CD8-positive, alpha-beta memory T cell (primary cell): ENCODE measurements at regions not wholly inside any gene's neighbourhood (a gene's known extent, or its start where the extent isn't known, plus 50 kb on each side); places are given as distances from the start of the nearest gene placed in this dataset.

Experiments
- CTCF ChIA-PET: fragments of 350-600 bp; sonication (Branson Sonifier 250); formaldehyde crosslinking; loops from one replicate; lab custom pipeline; 2021; ENCODE audit warnings: antibody characterized with exemption; lab: Charles Lee
- POLR2A ChIA-PET: fragments of 350-600 bp; sonication (Branson Sonifier 250); formaldehyde crosslinking; loops from one replicate; lab custom pipeline; 2021; ENCODE audit warnings: antibody characterized with exemption; lab: Charles Lee
- DNase-seq, 5 donors: peaks; one replicate each; pipeline versions ENCODE4 v3.0.0 to v3.0.0-alpha.2; 2020 to 2022; ENCODE audit warnings: mixed read lengths in 1 of 5
- H3K27ac ChIP-seq: one replicate; pipeline ENCODE4 v1.7.0; 2013; ENCODE audit warnings: low read depth, mild to moderate bottlenecking, low read length, moderate library complexity
- H3K27me3 ChIP-seq: 2 replicates; pipeline ENCODE4 v1.7.0; 2013; ENCODE audit warnings: low read length, mild to moderate bottlenecking; ENCODE audit not compliant: insufficient read depth, poor library complexity, severe bottlenecking
- H3K36me3 ChIP-seq: 2 replicates; pipeline ENCODE4 v1.7.0; 2013; ENCODE audit warnings: mild to moderate bottlenecking, low read length, moderate library complexity; ENCODE audit not compliant: insufficient read depth
- H3K4me1 ChIP-seq: 2 replicates; pipeline ENCODE4 v1.7.0; 2013; ENCODE audit warnings: mild to moderate bottlenecking, low read length, moderate library complexity; ENCODE audit not compliant: insufficient read depth
- H3K4me3 ChIP-seq: 2 replicates; pipeline ENCODE4 v1.7.0; 2013; ENCODE audit warnings: mild to moderate bottlenecking, low read length
- H3K9me3 ChIP-seq: 2 replicates; pipeline ENCODE4 v1.7.0; 2013; ENCODE audit warnings: mild to moderate bottlenecking, low read length
- H3K27ac Mint-ChIP-seq, 8 donors: one replicate each; pipeline ENCODE4 v1.8.0; 2020 to 2021; ENCODE audit warnings: mixed read lengths in 8 of 8, mild to moderate bottlenecking in 6 of 8, inconsistent platforms in 3 of 8, moderate library complexity in 3 of 8
- H3K27me3 Mint-ChIP-seq, 2 donors: one replicate each; pipeline ENCODE4 v1.8.0; 2020 to 2021; ENCODE audit warnings: mixed read lengths in 2 of 2, mild to moderate bottlenecking in 1 of 2, moderate library complexity in 1 of 2
- H3K36me3 Mint-ChIP-seq, 3 donors: one replicate each; pipeline ENCODE4 v1.8.0; 2020 to 2021; ENCODE audit warnings: mixed read lengths in 3 of 3, inconsistent platforms in 1 of 3, mild to moderate bottlenecking in 1 of 3
- H3K4me1 Mint-ChIP-seq, 3 donors: one replicate each; pipeline ENCODE4 v1.8.0; 2020 to 2021; ENCODE audit warnings: mixed read lengths in 3 of 3, inconsistent platforms in 1 of 3, mild to moderate bottlenecking in 1 of 3
- H3K4me3 Mint-ChIP-seq, 7 donors: one replicate each; pipeline ENCODE4 v1.8.0; 2020 to 2021; ENCODE audit warnings: mixed read lengths in 7 of 7, mild to moderate bottlenecking in 6 of 7, moderate library complexity in 4 of 7, inconsistent platforms in 2 of 7
- H3K9me3 Mint-ChIP-seq, 5 donors: one replicate each; pipeline ENCODE4 v1.8.0; 2020 to 2022; ENCODE audit warnings: mixed read lengths in 5 of 5, mild to moderate bottlenecking in 3 of 5, moderate library complexity in 2 of 5, inconsistent platforms in 1 of 5

DNA sequence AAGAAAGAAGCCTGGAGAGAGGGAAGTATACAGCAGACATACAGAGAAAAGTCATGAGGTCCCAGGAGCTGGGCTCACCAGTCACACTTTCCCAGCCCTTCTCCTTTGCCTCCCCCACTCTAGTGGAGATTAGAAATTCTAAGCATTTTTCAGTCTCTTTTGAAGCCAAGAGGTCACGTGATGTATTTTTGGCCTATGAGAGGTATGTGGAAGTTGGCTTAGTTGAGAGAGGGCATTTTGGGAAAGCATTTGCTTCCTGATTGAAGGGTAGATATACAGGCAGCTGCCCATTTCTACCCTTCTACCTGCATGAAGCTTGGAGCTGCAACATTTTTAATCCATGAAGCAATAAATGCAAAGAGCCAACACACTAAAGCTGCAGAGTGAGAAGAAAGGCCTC, 106.0 kb upstream of the TNFAIP3 start:
- POLR2A ChIA-PET = no interaction called here
- CTCF ChIA-PET = no interaction called here
- Mint-ChIP-seq H3K36me3 (peaks cover 0 to 6% (median 0%) of the 10 kb centered on the region in 3 donors), H3K27ac (peak overlapping the region in 5 of 8 donors; percentile 39 to 86 (median 71)), H3K4me3 (no peak overlapping the region), H3K4me1 (peaks cover 8 to 27% (median 21%) of the 10 kb centered on the region in 3 donors), H3K27me3 (no peaks in the 10 kb centered on the region), H3K9me3 (no peaks in the 10 kb centered on the region)
- no peak overlapping the region for H3K4me3 ChIP-seq
- no peak overlapping the region for H3K27ac ChIP-seq
- H3K9me3 ChIP-seq = no peaks in the 10 kb centered on the region
- H3K36me3 ChIP-seq = no peaks in the 10 kb centered on the region
- H3K27me3 ChIP-seq = no peaks in the 10 kb centered on the region
- no peaks in the 10 kb centered on the region for H3K4me1 ChIP-seq
- no peak for DNase-seq

DNA sequence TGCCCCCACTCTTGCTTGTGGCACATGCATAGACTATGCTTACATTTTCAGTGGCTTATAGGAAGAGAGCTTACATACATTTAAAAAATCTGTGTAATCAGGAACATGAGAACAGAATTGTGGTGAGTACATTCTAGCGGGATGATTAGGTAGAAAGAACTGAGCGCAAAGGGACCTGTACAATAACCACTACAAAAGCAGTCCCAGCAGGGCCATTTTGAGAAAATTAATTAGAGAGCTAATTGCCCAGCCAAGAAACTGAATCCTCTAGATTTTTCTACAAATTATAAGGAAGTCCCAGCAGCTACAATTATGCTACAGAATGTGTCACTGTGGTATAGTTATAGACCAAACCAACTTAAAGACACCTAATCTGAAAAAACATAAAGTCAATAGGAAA, 105.6 kb upstream of the TNFAIP3 start:
- Histone ChIP-seq H3K4me3 (no peak overlapping the region), H3K36me3 (no peaks in the 10 kb centered on the region), H3K4me1 (no peaks in the 10 kb centered on the region), H3K27ac (no peak overlapping the region), H3K27me3 (no peaks in the 10 kb centered on the region), H3K9me3 (no peaks in the 10 kb centered on the region)
- Mint-ChIP-seq H3K27ac (peak overlapping the region in 7 of 8 donors; percentile 25 to 88 (median 71)), H3K9me3 (no peaks in the 10 kb centered on the region), H3K4me1 (peaks cover 8 to 29% (median 21%) of the 10 kb centered on the region in 3 donors), H3K36me3 (peaks cover 0 to 6% (median 0%) of the 10 kb centered on the region in 3 donors), H3K27me3 (no peaks in the 10 kb centered on the region), H3K4me3 (peak overlapping the region in 1 of 7 donors; percentile 4)
- CTCF ChIA-PET = no interaction called here
- no peak for DNase-seq
- POLR2A ChIA-PET = no interaction called here

- Mint-ChIP-seq H3K9me3 (no peaks in the 10 kb centered on the region), H3K27me3 (no peaks in the 10 kb centered on the region), H3K4me1 (peaks cover 9 to 37% (median 26%) of the 10 kb centered on the region in 3 donors), H3K27ac (peak overlapping the region in 7 of 8 donors; percentile 25 to 88 (median 82)), H3K4me3 (peak overlapping the region in 1 of 7 donors; percentile 37), H3K36me3 (peaks cover 0 to 6% (median 0%) of the 10 kb centered on the region in 3 donors)
- Histone ChIP-seq H3K4me3 (no peak overlapping the region), H3K27ac (no peak overlapping the region), H3K27me3 (no peaks in the 10 kb centered on the region), H3K4me1 (peaks cover 3% of the 10 kb centered on the region), H3K36me3 (no peaks in the 10 kb centered on the region), H3K9me3 (no peaks in the 10 kb centered on the region)
- peak in 2 of 5 donors; percentile 11 to 27 for DNase-seq
- POLR2A ChIA-PET = no interaction called here
- CTCF ChIA-PET = no interaction called here
Measured at GRCh38 chr6:137762168-137763090, 104.6 kb upstream of the TNFAIP3 start.

DNA sequence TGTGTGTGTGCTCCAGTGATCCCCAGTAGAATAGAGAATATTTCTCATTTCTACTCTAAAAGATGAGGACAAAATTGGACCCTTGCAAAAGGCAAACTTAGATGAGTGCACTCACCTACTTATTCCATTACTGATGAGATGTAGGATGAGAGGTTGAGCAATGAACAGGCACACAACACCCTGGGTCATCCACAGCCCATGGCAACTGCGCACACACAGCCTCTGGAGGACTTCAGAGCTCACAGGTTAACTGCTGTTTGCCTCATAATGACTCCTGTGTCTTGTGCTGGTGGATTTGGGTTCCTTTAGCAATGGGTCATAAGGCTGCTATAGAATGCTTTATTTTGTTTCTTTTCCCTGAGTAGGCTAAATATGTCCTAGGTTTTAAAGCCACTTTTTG, 103.6 kb upstream of the TNFAIP3 start:
- Histone ChIP-seq H3K36me3 (no peaks in the 10 kb centered on the region), H3K27me3 (no peaks in the 10 kb centered on the region), H3K27ac (no peak overlapping the region), H3K9me3 (no peaks in the 10 kb centered on the region), H3K4me1 (peaks cover 13% of the 10 kb centered on the region), H3K4me3 (no peak overlapping the region)
- H3K27me3 Mint-ChIP-seq = no peaks in the 10 kb centered on the region
- H3K27ac Mint-ChIP-seq = peak overlapping the region in 4 of 8 donors; percentile 2 to 34 (median 26)
- peaks cover 0 to 6% (median 0%) of the 10 kb centered on the region in 3 donors for H3K36me3 Mint-ChIP-seq
- no peak overlapping the region for H3K4me3 Mint-ChIP-seq
- no peaks in the 10 kb centered on the region for H3K9me3 Mint-ChIP-seq
- DNase-seq = no peak
- H3K4me1 Mint-ChIP-seq = peaks cover 19 to 46% (median 35%) of the 10 kb centered on the region in 3 donors
- POLR2A ChIA-PET = no interaction called here
- CTCF ChIA-PET = no interaction called here

- Histone ChIP-seq H3K4me3 (no peak overlapping the region), H3K27me3 (no peaks in the 10 kb centered on the region), H3K9me3 (no peaks in the 10 kb centered on the region), H3K4me1 (peaks cover 18% of the 10 kb centered on the region), H3K36me3 (no peaks in the 10 kb centered on the region), H3K27ac (no peak overlapping the region)
- no peaks in the 10 kb centered on the region for H3K27me3 Mint-ChIP-seq
- ChIA-PET CTCF (no interaction called here), POLR2A (no interaction called here)
- no peak overlapping the region for H3K4me3 Mint-ChIP-seq
- H3K4me1 Mint-ChIP-seq = peaks cover 21 to 51% (median 40%) of the 10 kb centered on the region in 3 donors
- no peaks in the 10 kb centered on the region for H3K9me3 Mint-ChIP-seq
- no peak for DNase-seq
- peaks cover 0 to 6% (median 0%) of the 10 kb centered on the region in 3 donors for H3K36me3 Mint-ChIP-seq
- H3K27ac Mint-ChIP-seq = peak overlapping the region in 3 of 8 donors; percentile 2 to 28 (median 17)
Measured at GRCh38 chr6:137763886-137764285, 103.2 kb upstream of the TNFAIP3 start.

GRCh38 chr6:137764464-137764863, 102.6 kb upstream of the TNFAIP3 start:
- no peak overlapping the region for H3K4me3 ChIP-seq
- no peaks in the 10 kb centered on the region for H3K36me3 ChIP-seq
- CTCF ChIA-PET = no interaction called here
- Mint-ChIP-seq H3K9me3 (no peaks in the 10 kb centered on the region), H3K27me3 (no peaks in the 10 kb centered on the region), H3K4me1 (peaks cover 21 to 54% (median 43%) of the 10 kb centered on the region in 3 donors), H3K36me3 (peaks cover 0 to 6% (median 0%) of the 10 kb centered on the region in 3 donors), H3K4me3 (no peak overlapping the region), H3K27ac (peak overlapping the region in 3 of 8 donors; percentile 8 to 46 (median 32))
- no peaks in the 10 kb centered on the region for H3K9me3 ChIP-seq
- no peak overlapping the region for H3K27ac ChIP-seq
- DNase-seq = no peak
- POLR2A ChIA-PET = no interaction called here
- H3K4me1 ChIP-seq = peaks cover 20% of the 10 kb centered on the region
- H3K27me3 ChIP-seq = no peaks in the 10 kb centered on the region

DNA sequence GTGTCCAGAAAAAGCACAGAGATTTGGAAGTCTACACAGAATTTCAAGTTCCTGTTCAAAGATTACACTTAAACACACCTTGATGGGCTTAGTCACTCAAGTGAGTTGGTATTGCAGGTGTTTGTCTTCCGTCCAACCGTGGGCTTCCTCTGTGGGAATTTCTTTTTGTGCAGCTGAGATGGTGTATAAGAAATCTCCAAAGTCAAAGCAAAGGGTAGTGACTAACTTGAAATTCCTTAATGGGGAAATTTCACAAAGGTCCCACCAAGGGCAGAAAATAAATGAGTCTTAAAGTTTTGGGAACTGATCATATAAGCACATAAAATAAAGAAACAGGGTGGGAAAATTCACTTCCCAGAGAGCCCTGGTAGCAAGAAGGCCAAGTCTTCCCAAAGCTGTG, 102.0 kb upstream of the TNFAIP3 start:
- no peaks in the 10 kb centered on the region for H3K9me3 ChIP-seq
- ChIA-PET CTCF (no interaction called here), POLR2A (no interaction called here)

More for the DNA sequence above, 102.0 kb upstream of the TNFAIP3 start:
- H3K27ac Mint-ChIP-seq = peak overlapping the region in 2 of 8 donors; percentile 3
- no peak for DNase-seq
- Histone ChIP-seq H3K27ac (no peak overlapping the region), H3K4me3 (no peak overlapping the region), H3K4me1 (peaks cover 20% of the 10 kb centered on the region), H3K27me3 (no peaks in the 10 kb centered on the region), H3K36me3 (no peaks in the 10 kb centered on the region)
- peaks cover 21 to 54% (median 43%) of the 10 kb centered on the region in 3 donors for H3K4me1 Mint-ChIP-seq
- no peak overlapping the region for H3K4me3 Mint-ChIP-seq
- no peaks in the 10 kb centered on the region for H3K27me3 Mint-ChIP-seq
- H3K36me3 Mint-ChIP-seq = peaks cover 0 to 6% (median 0%) of the 10 kb centered on the region in 3 donors
- no peaks in the 10 kb centered on the region for H3K9me3 Mint-ChIP-seq
